ENCODE measurements at regions not wholly inside any gene's neighbourhood (a gene's known extent, or its start where the extent isn't known, plus 50 kb on each side); places are given as distances from the start of the nearest gene placed in this dataset.

DNA sequence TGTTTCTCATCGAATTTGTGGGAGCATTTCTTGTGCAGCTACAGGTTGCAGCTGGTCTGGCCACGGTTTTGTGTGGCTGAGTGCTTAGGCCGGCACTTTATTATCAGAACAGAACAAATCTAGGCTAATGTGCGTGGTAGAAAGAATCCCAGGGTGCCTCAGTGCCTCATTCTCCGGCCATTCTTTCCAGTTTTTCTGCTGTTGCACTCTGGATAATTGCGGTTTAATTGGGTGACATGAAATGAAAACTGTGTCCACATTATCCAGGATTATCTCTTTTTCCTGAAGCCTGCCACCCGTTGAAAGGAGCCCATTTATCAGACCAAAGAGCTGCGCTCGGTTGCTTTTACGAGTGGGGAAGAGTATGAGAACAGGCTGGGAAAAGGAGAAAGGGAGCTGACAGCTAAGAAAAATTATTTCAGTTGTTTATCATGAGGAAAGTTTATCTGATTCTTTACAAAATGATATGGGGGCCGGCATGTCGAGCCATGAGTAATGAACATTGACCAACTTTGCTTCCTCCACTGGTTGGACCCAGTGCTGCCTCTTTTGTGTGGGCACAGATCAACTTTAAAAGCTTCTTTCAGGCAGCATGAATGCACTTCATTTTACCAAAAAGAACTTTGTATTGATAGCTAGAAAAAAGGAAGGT lies 117.0 kb upstream of the SOX21 start:
- Histone ChIP-seq H3K4me1 (ENCODE audit: control insufficient read depth, insufficient read depth, low read length) (peaks cover 24% of the 10 kb centered on the region), H3K36me3 (ENCODE audit: control insufficient read depth, insufficient read depth, low read length) (no peaks in the 10 kb centered on the region), H3K27me3 (ENCODE audit: control insufficient read depth, insufficient read depth, low read length, poor library complexity, severe bottlenecking) (no peaks in the 10 kb centered on the region), H3K4me3 (ENCODE audit: insufficient read depth, low read depth, low read length) (no peak overlapping the region), H3K27ac (ENCODE audit: insufficient read depth, low read depth, low read length, poor library complexity, severe bottlenecking) (no peak overlapping the region), H3K9me3 (ENCODE audit: control insufficient read depth, low read length) (no peaks in the 10 kb centered on the region)
- WGBS, 2 experiments, result 82% methylated on average over 12 of the region's 12 CpGs

- Histone ChIP-seq H3K27me3 (ENCODE audit: control insufficient read depth, insufficient read depth, low read length, poor library complexity, severe bottlenecking) (no peaks in the 10 kb centered on the region), H3K4me3 (ENCODE audit: insufficient read depth, low read depth, low read length) (no peak overlapping the region), H3K36me3 (ENCODE audit: control insufficient read depth, insufficient read depth, low read length) (no peaks in the 10 kb centered on the region), H3K27ac (ENCODE audit: insufficient read depth, low read depth, low read length, poor library complexity, severe bottlenecking) (no peak overlapping the region), H3K9me3 (ENCODE audit: control insufficient read depth, low read length) (no peaks in the 10 kb centered on the region), H3K4me1 (ENCODE audit: control insufficient read depth, insufficient read depth, low read length) (peaks cover 24% of the 10 kb centered on the region)
- WGBS, 2 experiments, result 100% methylated on average over 1 of the region's 2 CpGs; no CpG with 5 or more reads in 1 of the 2 experiments
Observed at GRCh38 chr13:94827566-94827965, 115.2 kb upstream of the SOX21 start.

DNA sequence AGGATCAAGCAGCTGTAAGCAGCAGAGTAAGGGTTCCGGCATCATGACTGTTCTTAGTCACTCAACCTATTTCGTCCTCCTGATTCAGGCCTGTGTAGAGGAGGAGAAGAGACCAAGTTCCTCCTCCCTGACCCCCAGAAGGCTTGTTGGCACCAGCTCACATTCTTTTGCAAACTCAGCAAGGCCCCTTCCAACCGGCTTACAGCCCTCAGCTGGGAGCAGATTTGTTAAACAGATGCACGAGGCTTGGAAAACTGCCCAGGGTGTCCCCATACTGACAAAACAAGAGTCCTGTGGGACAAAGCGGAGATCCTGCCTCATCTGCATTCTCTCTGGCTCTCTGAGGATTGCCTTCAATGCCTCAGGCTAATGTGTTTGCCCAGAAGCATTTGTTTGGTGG lies 113.2 kb upstream of the SOX21 start:
- peak overlapping the region; percentile 17 for H3K27ac ChIP-seq (ENCODE audit: insufficient read depth, low read depth, low read length, poor library complexity, severe bottlenecking)
- WGBS, 2 experiments, result 3 to 4% methylated on average over 5 of the region's 5 CpGs
- H3K9me3 ChIP-seq (ENCODE audit: control insufficient read depth, low read length), result no peaks in the 10 kb centered on the region
- H3K27me3 ChIP-seq (ENCODE audit: control insufficient read depth, insufficient read depth, low read length, poor library complexity, severe bottlenecking), result no peaks in the 10 kb centered on the region
- peaks cover 24% of the 10 kb centered on the region for H3K4me1 ChIP-seq (ENCODE audit: control insufficient read depth, insufficient read depth, low read length)
- no peak overlapping the region for H3K4me3 ChIP-seq (ENCODE audit: insufficient read depth, low read depth, low read length)
- H3K36me3 ChIP-seq (ENCODE audit: control insufficient read depth, insufficient read depth, low read length), result no peaks in the 10 kb centered on the region

- Histone ChIP-seq H3K27ac (ENCODE audit: insufficient read depth, low read depth, low read length, poor library complexity, severe bottlenecking) (no peak overlapping the region), H3K36me3 (ENCODE audit: control insufficient read depth, insufficient read depth, low read length) (no peaks in the 10 kb centered on the region), H3K27me3 (ENCODE audit: control insufficient read depth, insufficient read depth, low read length, poor library complexity, severe bottlenecking) (no peaks in the 10 kb centered on the region), H3K9me3 (ENCODE audit: control insufficient read depth, low read length) (no peaks in the 10 kb centered on the region), H3K4me1 (ENCODE audit: control insufficient read depth, insufficient read depth, low read length) (peaks cover 20% of the 10 kb centered on the region), H3K4me3 (ENCODE audit: insufficient read depth, low read depth, low read length) (no peak overlapping the region)
- 89 to 95% methylated on average over 3 to 4 of the region's 4 CpGs for WGBS, 2 experiments
Observed at GRCh38 chr13:94824601-94825000, 112.3 kb upstream of the SOX21 start.

- H3K36me3 ChIP-seq (ENCODE audit: control insufficient read depth, insufficient read depth, low read length), result no peaks in the 10 kb centered on the region
- peaks cover 1% of the 10 kb centered on the region for H3K4me1 ChIP-seq (ENCODE audit: control insufficient read depth, insufficient read depth, low read length)
- H3K9me3 ChIP-seq (ENCODE audit: control insufficient read depth, low read length), result no peaks in the 10 kb centered on the region
- H3K27ac ChIP-seq (ENCODE audit: insufficient read depth, low read depth, low read length, poor library complexity, severe bottlenecking), result no peak overlapping the region
- no peaks in the 10 kb centered on the region for H3K27me3 ChIP-seq (ENCODE audit: control insufficient read depth, insufficient read depth, low read length, poor library complexity, severe bottlenecking)
- H3K4me3 ChIP-seq (ENCODE audit: insufficient read depth, low read depth, low read length), result no peak overlapping the region
- 82 to 83% methylated on average over 3 of the region's 3 CpGs for WGBS, 2 experiments
Observed at GRCh38 chr13:94822356-94822755, 110.0 kb upstream of the SOX21 start.

- H3K4me3 ChIP-seq (ENCODE audit: insufficient read depth, low read depth, low read length), result no peak overlapping the region
- no peaks in the 10 kb centered on the region for H3K4me1 ChIP-seq (ENCODE audit: control insufficient read depth, insufficient read depth, low read length)
- WGBS, 2 experiments, result 93 to 99% methylated on average over 7 of the region's 7 CpGs
Observed at GRCh38 chr13:94816256-94816655, 103.9 kb upstream of the SOX21 start.

DNA sequence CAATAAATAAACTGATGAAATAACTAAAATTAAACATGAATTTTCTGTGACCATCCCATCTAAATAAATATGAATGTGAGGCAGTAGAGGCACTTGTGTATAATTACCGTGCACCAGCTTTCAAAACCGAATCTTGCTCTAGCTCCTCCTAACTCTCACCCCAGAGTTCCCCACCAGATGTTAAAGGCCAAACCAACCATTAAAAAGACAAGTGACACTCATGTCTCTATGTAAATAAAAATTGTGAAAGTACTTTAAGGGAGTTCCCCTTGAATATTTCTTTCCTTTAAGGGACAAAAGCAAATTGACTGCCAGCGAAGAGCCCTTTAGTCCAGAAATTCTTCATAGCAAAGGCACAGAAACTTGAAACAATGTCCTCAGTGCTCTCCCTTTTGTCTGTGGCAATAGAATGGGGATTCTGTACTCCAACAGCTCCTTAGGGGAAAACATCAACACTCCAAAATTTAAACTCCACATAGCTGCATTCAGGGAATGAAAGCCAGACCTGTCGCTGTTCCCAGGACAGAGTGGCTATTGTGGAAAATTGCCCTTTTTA lies 101.7 kb upstream of the SOX21 start:
- WGBS, 2 experiments, result 79 to 87% methylated on average over 4 of the region's 4 CpGs
- H3K4me3 ChIP-seq (ENCODE audit: insufficient read depth, low read depth, low read length), result no peak overlapping the region
- H3K9me3 ChIP-seq (ENCODE audit: control insufficient read depth, low read length), result no peaks in the 10 kb centered on the region
- no peaks in the 10 kb centered on the region for H3K4me1 ChIP-seq (ENCODE audit: control insufficient read depth, insufficient read depth, low read length)
- no peaks in the 10 kb centered on the region for H3K36me3 ChIP-seq (ENCODE audit: control insufficient read depth, insufficient read depth, low read length)
- H3K27ac ChIP-seq (ENCODE audit: insufficient read depth, low read depth, low read length, poor library complexity, severe bottlenecking), result no peak overlapping the region
- H3K27me3 ChIP-seq (ENCODE audit: control insufficient read depth, insufficient read depth, low read length, poor library complexity, severe bottlenecking), result no peaks in the 10 kb centered on the region

More at GRCh38 chr13:94816256-94816655, 103.9 kb upstream of the SOX21 start:
- Histone ChIP-seq H3K27ac (ENCODE audit: insufficient read depth, low read depth, low read length, poor library complexity, severe bottlenecking) (no peak overlapping the region), H3K27me3 (ENCODE audit: control insufficient read depth, insufficient read depth, low read length, poor library complexity, severe bottlenecking) (no peaks in the 10 kb centered on the region), H3K36me3 (ENCODE audit: control insufficient read depth, insufficient read depth, low read length) (no peaks in the 10 kb centered on the region), H3K9me3 (ENCODE audit: control insufficient read depth, low read length) (no peaks in the 10 kb centered on the region)

GRCh38 chr13:94811753-94812152 lies 99.4 kb upstream of the SOX21 start:
- H3K4me3 ChIP-seq (ENCODE audit: insufficient read depth, low read depth, low read length), result no peak overlapping the region
- H3K9me3 ChIP-seq (ENCODE audit: control insufficient read depth, low read length), result no peaks in the 10 kb centered on the region
- no peaks in the 10 kb centered on the region for H3K4me1 ChIP-seq (ENCODE audit: control insufficient read depth, insufficient read depth, low read length)
- H3K36me3 ChIP-seq (ENCODE audit: control insufficient read depth, insufficient read depth, low read length), result no peaks in the 10 kb centered on the region
- no peaks in the 10 kb centered on the region for H3K27me3 ChIP-seq (ENCODE audit: control insufficient read depth, insufficient read depth, low read length, poor library complexity, severe bottlenecking)
- H3K27ac ChIP-seq (ENCODE audit: insufficient read depth, low read depth, low read length, poor library complexity, severe bottlenecking), result no peak overlapping the region

- no peaks in the 10 kb centered on the region for H3K36me3 ChIP-seq (ENCODE audit: control insufficient read depth, insufficient read depth, low read length)
- 88 to 89% methylated on average over 4 to 5 of the region's 5 CpGs for WGBS, 2 experiments
- H3K9me3 ChIP-seq (ENCODE audit: control insufficient read depth, low read length), result no peaks in the 10 kb centered on the region
- H3K27ac ChIP-seq (ENCODE audit: insufficient read depth, low read depth, low read length, poor library complexity, severe bottlenecking), result no peak overlapping the region
- no peaks in the 10 kb centered on the region for H3K27me3 ChIP-seq (ENCODE audit: control insufficient read depth, insufficient read depth, low read length, poor library complexity, severe bottlenecking)
- no peak overlapping the region for H3K4me3 ChIP-seq (ENCODE audit: insufficient read depth, low read depth, low read length)
- no peaks in the 10 kb centered on the region for H3K4me1 ChIP-seq (ENCODE audit: control insufficient read depth, insufficient read depth, low read length)
Observed at GRCh38 chr13:94800423-94800822, 88.1 kb upstream of the SOX21 start.

GRCh38 chr13:94799299-94799698 lies 87.0 kb upstream of the SOX21 start:
- H3K4me3 ChIP-seq (ENCODE audit: insufficient read depth, low read depth, low read length), result no peak overlapping the region
- H3K9me3 ChIP-seq (ENCODE audit: control insufficient read depth, low read length), result no peaks in the 10 kb centered on the region
- H3K4me1 ChIP-seq (ENCODE audit: control insufficient read depth, insufficient read depth, low read length), result no peaks in the 10 kb centered on the region
- no peak overlapping the region for H3K27ac ChIP-seq (ENCODE audit: insufficient read depth, low read depth, low read length, poor library complexity, severe bottlenecking)
- H3K27me3 ChIP-seq (ENCODE audit: control insufficient read depth, insufficient read depth, low read length, poor library complexity, severe bottlenecking), result no peaks in the 10 kb centered on the region
- 94 to 96% methylated on average over 5 of the region's 5 CpGs for WGBS, 2 experiments
- no peaks in the 10 kb centered on the region for H3K36me3 ChIP-seq (ENCODE audit: control insufficient read depth, insufficient read depth, low read length)
